ENCODE measurements at regions not wholly inside any gene's neighbourhood (a gene's known extent, or its start where the extent isn't known, plus 50 kb on each side); places are given as distances from the start of the nearest gene placed in this dataset.

DNA sequence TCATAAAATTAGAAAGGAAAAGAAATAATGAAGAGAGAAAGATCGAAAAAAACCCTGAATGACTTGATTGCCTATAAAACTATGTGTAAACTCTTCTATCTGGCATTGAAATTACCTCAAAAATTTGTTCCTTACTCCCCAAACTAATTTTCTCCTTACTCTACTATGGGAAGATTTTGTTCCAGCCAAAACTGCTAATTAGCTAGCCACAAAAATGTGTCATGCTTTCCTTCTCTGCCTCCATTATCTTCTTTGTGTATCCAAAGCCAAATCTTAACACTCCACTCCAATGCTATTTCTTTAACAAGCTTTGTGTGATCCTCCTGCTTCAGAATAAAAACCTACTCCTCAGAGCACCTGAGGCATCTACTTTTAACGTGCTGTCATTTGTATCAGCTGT is 831.2 kb downstream of the METTL15 start:
- Mint-ChIP-seq H3K27ac (ENCODE audit: unreplicated experiment) (no peak overlapping the region), H3K4me1 (ENCODE audit: low read depth, unreplicated experiment) (no peaks in the 10 kb centered on the region), H3K36me3 (ENCODE audit: insufficient read depth, unreplicated experiment) (no peaks in the 10 kb centered on the region), H3K4me3 (ENCODE audit: unreplicated experiment) (no peak overlapping the region), H3K27me3 (ENCODE audit: insufficient read depth, unreplicated experiment) (no peaks in the 10 kb centered on the region), H3K9me3 (ENCODE audit: unreplicated experiment) (no peaks in the 10 kb centered on the region)
- H3K36me3 ChIP-seq (ENCODE audit: control insufficient read depth, insufficient read depth, low read length) = no peaks in the 10 kb centered on the region
- no peaks in the 10 kb centered on the region for H3K27me3 ChIP-seq (replicated peaks; ENCODE audit: control insufficient read depth, insufficient read depth, low read length)
- TF ChIP-seq, protein P1, sequence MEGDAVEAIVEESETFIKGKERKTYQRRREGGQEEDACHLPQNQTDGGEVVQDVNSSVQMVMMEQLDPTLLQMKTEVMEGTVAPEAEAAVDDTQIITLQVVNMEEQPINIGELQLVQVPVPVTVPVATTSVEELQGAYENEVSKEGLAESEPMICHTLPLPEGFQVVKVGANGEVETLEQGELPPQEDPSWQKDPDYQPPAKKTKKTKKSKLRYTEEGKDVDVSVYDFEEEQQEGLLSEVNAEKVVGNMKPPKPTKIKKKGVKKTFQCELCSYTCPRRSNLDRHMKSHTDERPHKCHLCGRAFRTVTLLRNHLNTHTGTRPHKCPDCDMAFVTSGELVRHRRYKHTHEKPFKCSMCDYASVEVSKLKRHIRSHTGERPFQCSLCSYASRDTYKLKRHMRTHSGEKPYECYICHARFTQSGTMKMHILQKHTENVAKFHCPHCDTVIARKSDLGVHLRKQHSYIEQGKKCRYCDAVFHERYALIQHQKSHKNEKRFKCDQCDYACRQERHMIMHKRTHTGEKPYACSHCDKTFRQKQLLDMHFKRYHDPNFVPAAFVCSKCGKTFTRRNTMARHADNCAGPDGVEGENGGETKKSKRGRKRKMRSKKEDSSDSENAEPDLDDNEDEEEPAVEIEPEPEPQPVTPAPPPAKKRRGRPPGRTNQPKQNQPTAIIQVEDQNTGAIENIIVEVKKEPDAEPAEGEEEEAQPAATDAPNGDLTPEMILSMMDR (IDR thresholded peaks at IDR 0.05; ENCODE audit: insufficient read depth in 1 of 2, low read depth in 1 of 2, low read length in 1 of 2, severe bottlenecking in 1 of 2, unreplicated experiment in 1 of 2) = no peak
- intact Hi-C loops (cut with micrococcal nuclease; ENCODE audit: unreplicated experiment) = no loop called here
- DNase-seq = no peak
- POLR2A ChIA-PET = no interaction called here
- no peaks in the 10 kb centered on the region for H3K4me1 ChIP-seq
- BruUV-seq (replicated peaks) = no TSS peak
- CTCF ChIA-PET = no interaction called here
- H3K9me3 ChIP-seq = no peaks in the 10 kb centered on the region
- no peak overlapping the region for H3K4me3 ChIP-seq (ENCODE audit: low read depth, low read length)

- no peaks in the 10 kb centered on the region for H3K27me3 Mint-ChIP-seq (ENCODE audit: insufficient read depth, unreplicated experiment)
- no TSS peak for BruUV-seq (replicated peaks)
- no peak for DNase-seq
- Histone ChIP-seq H3K4me1 (no peaks in the 10 kb centered on the region), H3K9me3 (no peaks in the 10 kb centered on the region), H3K4me3 (ENCODE audit: low read depth, low read length) (no peak overlapping the region), H3K27me3 (replicated peaks; ENCODE audit: control insufficient read depth, insufficient read depth, low read length) (no peaks in the 10 kb centered on the region), H3K36me3 (ENCODE audit: control insufficient read depth, insufficient read depth, low read length) (no peaks in the 10 kb centered on the region)
- H3K4me1 Mint-ChIP-seq (ENCODE audit: low read depth, unreplicated experiment) = no peaks in the 10 kb centered on the region
- H3K36me3 Mint-ChIP-seq (ENCODE audit: insufficient read depth, unreplicated experiment) = no peaks in the 10 kb centered on the region
- no peak overlapping the region for H3K4me3 Mint-ChIP-seq (ENCODE audit: unreplicated experiment)
- ChIA-PET POLR2A (no interaction called here), CTCF (no interaction called here)
- TF ChIP-seq, protein P1 (IDR thresholded peaks at IDR 0.05; ENCODE audit: insufficient read depth in 1 of 2, low read depth in 1 of 2, low read length in 1 of 2, severe bottlenecking in 1 of 2, unreplicated experiment in 1 of 2) = no peak
- no peak overlapping the region for H3K27ac Mint-ChIP-seq (ENCODE audit: unreplicated experiment)
- intact Hi-C loops (cut with micrococcal nuclease; ENCODE audit: unreplicated experiment) = no loop called here
- H3K9me3 Mint-ChIP-seq (ENCODE audit: unreplicated experiment) = no peaks in the 10 kb centered on the region
Measured at GRCh38 chr11:28938091-28938490, 829.9 kb downstream of the METTL15 start.

- Mint-ChIP-seq H3K36me3 (ENCODE audit: insufficient read depth, unreplicated experiment) (no peaks in the 10 kb centered on the region), H3K4me3 (ENCODE audit: unreplicated experiment) (no peak overlapping the region), H3K27ac (ENCODE audit: unreplicated experiment) (no peak overlapping the region), H3K4me1 (ENCODE audit: low read depth, unreplicated experiment) (no peaks in the 10 kb centered on the region), H3K27me3 (ENCODE audit: insufficient read depth, unreplicated experiment) (no peaks in the 10 kb centered on the region), H3K9me3 (ENCODE audit: unreplicated experiment) (no peaks in the 10 kb centered on the region)
- intact Hi-C loops (cut with micrococcal nuclease; ENCODE audit: unreplicated experiment) = no loop called here
- no peaks in the 10 kb centered on the region for H3K9me3 ChIP-seq
- POLR2A ChIA-PET = no interaction called here
- no peaks in the 10 kb centered on the region for H3K27me3 ChIP-seq (replicated peaks; ENCODE audit: control insufficient read depth, insufficient read depth, low read length)
- CTCF ChIA-PET = no interaction called here
- no peak for DNase-seq
- TF ChIP-seq, protein P1 (IDR thresholded peaks at IDR 0.05; ENCODE audit: insufficient read depth in 1 of 2, low read depth in 1 of 2, low read length in 1 of 2, severe bottlenecking in 1 of 2, unreplicated experiment in 1 of 2) = no peak
- H3K4me1 ChIP-seq = no peaks in the 10 kb centered on the region
- BruUV-seq (replicated peaks) = no TSS peak
- no peaks in the 10 kb centered on the region for H3K36me3 ChIP-seq (ENCODE audit: control insufficient read depth, insufficient read depth, low read length)
- no peak overlapping the region for H3K4me3 ChIP-seq (ENCODE audit: low read depth, low read length)
Measured at GRCh38 chr11:28932940-28933339, 824.8 kb downstream of the METTL15 start.

All from Caco-2 (cell line).